Thyroid gland (tissue), 4 donors: ENCODE measurements at regions not wholly inside any gene's neighbourhood (a gene's known extent, or its start where the extent isn't known, plus 50 kb on each side); places are given as distances from the start of the nearest gene placed in this dataset.

Source experiments
- CTCF ChIP-seq, 6 experiments: fragments of 200-600 bp in 3 of 6; fragments of 450-650 bp in 3 of 6; sonication (generic) in 3 of 6; IDR thresholded peaks; one replicate each; pipeline ENCODE4 v1.5.1; 2016 to 2019; ENCODE audit warnings: antibody characterized with exemption in 6 of 6, mild to moderate bottlenecking in 2 of 6, inconsistent platforms in 1 of 6, moderate library complexity in 1 of 6
- POLR2A ChIP-seq, 2 donors: fragments of 450-650 bp; IDR thresholded peaks; one replicate each; pipeline ENCODE4 v1.6.1; 2017; ENCODE audit warnings: antibody characterized with exemption in 2 of 2, mild to moderate bottlenecking in 2 of 2, moderate library complexity in 1 of 2

GRCh38 chr15:67948215-67948614, 105.9 kb upstream of the PIAS1 start:
- TF ChIP-seq CTCF (IDR thresholded peaks at IDR 0.05) (no peak), POLR2A (IDR thresholded peaks at IDR 0.05) (no peak)
